GM18511 (cell line): ENCODE measurements at regions not wholly inside any gene's neighbourhood (a gene's known extent, or its start where the extent isn't known, plus 50 kb on each side); places are given as distances from the start of the nearest gene placed in this dataset.
"Not testable (repeated sequence)": the region's sequence is repeated elsewhere in the genome, so short reads cannot be mapped to it uniquely, and the experiment has no call there.

Source experiments
- ATAC-seq: cut with Tn5 transposase; IDR thresholded peaks from one replicate; pipeline ENCODE4 v1.9.1; 2021; ENCODE audit warnings: mild to moderate bottlenecking, moderate library complexity; ENCODE audit not compliant: unreplicated experiment

DNA sequence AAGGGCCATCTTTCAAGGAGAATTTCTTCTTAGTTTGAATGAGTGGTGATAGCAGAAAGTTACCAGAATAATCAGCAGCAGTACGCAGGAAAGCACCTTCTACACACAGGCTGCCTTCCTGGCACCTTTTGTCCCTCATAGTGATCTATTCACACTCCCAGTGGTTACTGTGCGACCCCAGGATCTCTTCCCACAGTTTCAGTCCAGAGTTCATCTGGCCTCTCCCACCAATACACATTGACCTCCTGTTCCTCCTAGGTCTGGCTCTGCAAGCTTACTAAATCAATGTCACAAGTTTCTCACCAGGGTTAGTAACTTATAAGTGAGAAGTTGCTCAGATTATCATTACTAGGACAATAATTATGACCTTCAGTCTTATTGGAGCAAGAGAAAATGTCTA lies 99.1 kb upstream of the PIK3R1 start:
- ATAC-seq: no peak

DNA sequence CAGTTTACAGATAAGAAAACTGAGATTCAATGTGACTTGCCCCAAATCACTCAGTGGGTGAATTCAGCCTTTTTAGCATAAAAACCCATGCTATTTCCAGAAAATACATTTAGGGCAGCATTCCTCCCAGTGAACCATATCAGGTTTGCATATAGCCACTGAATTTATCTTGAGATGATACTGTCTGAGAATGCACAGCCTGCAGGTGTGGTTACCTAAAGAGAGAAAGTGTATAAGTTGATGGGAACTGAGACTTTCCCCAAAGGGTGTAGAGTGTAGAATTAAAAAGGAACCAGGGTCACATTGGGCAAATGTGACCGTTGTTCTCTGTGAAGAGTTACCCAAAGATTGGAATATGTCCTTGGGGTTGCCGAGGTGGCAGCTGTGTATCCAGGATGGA lies 100.0 kb upstream of the PIK3R1 start:
- ATAC-seq: no peak

GRCh38 chr5:68114378-68115040 lies 101.0 kb upstream of the PIK3R1 start:
- no peak for ATAC-seq

DNA sequence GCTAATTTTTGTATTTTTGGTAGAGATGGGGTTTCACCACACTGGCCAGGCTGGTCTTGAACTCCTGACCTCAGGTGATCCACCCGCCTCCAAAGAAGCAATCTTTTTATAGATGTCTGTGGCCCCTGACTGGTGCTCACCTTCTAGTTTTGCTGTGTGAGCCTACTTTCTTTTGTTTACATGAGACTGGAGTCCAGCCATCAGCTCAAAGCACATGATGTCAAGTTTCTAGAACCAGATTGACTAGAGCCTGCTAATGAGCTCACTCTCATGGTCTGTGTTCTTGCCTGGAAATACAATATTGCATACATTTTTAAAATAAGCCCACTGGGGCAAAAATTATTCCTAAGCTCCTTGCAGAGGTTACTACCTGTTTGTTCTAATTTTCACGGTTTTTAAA lies 102.9 kb upstream of the PIK3R1 start:
- no peak for ATAC-seq

DNA sequence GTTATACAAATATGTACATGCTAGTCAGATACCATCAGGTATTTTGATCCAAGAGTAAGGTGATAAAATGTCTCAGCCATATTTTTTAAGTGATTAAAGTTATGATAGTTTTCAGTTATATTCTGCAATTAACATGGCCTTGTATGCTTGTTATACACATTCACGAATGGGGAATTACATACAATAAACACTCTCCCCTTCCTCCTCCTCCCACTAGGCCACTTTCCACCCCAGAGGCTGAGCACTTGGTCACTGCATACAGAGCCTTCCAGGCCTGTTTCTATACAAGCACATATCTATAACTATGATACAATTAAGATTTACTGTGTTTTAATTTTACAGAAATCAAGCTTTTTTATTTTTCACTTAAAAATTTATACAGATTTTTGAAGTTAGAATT lies 104.7 kb upstream of the PIK3R1 start:
- ATAC-seq: no peak

DNA sequence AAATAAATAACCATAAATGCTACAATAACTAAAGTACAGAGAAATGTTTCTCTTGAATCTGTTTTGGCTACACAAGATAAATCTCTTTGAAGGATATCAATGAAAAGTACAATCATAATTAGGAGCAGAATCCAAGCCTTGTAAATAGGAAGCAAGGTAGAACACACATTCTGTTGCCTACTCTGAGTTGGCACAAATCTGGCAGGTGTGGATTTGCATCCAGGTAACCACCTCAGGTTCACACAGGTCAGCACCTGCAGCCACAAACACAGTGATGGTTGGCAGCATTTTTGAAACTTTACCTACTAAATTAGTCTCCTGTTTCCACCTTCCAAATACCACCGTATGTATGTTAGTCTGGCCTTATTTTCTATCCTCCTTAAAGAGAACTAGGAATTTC lies 105.3 kb upstream of the PIK3R1 start:
- no peak for ATAC-seq

DNA sequence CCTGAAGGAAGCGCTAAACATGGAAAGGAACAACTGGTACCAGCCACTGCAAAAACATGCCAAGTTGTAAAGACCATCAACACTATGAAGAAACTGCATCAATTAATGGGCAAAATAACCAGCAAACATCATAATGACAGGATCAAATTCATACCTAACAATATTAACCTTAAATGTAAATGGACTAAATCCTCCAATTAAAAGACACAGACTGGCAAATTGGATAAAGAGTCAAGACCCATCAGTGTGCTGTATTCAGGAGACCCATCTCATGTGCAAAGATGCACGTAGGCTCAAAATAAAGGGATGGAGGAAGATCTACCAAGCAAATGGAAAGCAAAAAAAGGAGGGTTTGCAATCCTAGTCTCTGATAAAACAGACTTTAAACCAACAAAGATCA lies 111.3 kb upstream of the PIK3R1 start:
- ATAC-seq: not testable (repeated sequence)

- ATAC-seq: not testable (repeated sequence)
These were observed 112.3 kb upstream of the PIK3R1 start for GRCh38 chr5:68103297-68103696.

- no peak for ATAC-seq
These were observed 116.2 kb upstream of the PIK3R1 start for GRCh38 chr5:68099327-68099726.

DNA sequence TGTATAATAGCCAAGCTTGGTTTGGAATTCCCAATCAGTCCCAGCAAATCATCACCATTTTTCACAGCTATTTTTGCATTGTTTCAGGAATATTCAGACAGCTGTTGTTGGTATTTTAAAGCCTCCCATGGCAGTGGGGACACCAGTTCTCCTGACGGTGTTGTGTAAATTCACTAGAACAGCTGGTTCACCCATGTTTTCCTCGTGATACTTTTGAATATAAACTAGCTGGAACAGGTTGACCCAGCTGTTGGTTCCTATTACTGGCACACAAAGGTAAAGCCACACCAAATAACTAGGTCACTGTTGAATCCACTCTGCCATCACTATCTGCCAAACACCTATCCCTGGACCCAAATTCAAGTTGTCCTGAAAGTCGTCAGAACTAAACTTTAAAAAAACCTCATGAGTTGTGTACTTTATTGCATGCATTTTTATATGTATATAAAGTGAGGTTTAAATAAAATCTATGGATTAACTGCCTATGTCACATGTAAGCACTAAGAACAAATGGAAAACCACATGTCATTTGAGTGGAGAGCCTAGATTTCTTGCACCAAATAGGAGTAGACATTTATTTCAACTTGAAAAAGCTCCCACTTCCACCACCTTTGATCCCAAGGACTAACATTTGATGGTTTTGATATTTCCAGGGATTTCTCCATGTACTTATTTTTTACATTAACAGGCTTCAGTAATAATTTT lies 121.9 kb upstream of the PIK3R1 start:
- no peak for ATAC-seq

DNA sequence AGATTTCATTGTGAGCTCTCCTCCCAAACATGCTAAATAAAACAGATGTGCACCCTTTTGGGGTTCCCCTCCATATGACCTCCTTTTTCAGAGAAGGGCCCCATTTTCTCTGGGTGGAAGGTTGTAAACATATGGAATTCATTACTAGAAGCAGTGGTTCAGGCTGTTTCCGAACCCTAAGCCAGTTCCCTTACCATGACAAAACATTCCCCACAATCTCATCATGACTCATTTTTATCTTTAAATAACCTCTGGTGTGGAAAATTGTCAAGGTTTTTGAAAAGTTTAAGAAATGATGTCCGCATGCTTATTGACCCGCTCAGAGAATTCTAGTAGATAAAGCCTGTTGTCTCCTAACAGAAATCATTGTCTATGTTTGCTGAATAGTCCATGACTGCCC lies 127.3 kb upstream of the PIK3R1 start:
- ATAC-seq: no peak

DNA sequence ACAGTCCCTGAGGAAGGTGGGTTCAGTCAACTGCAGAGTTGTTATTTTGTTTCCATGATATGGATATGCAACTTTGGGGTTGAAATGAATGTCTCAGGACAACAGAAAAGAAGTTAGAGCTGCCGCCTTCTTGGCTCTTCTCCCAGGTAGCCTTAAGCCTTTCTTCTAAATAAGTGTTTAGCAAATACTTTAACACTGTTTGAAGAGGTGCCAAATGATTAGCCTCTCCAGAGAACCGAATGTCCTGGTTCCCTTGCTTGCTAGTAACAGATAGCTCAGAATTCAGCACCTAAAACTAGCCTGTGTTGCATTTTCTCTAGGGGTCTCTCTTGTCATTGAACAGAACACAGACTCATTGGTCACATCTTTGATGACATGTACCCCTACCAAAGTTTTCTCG lies 127.7 kb upstream of the PIK3R1 start:
- no peak for ATAC-seq

- no peak for ATAC-seq
These were observed 128.7 kb upstream of the PIK3R1 start for GRCh38 chr5:68086857-68087256.

GRCh38 chr5:68086439-68086838 lies 129.1 kb upstream of the PIK3R1 start:
- no peak for ATAC-seq

- ATAC-seq: no peak
These were observed 131.2 kb upstream of the PIK3R1 start for GRCh38 chr5:68084396-68084795.

GRCh38 chr5:68080282-68081050 lies 135.1 kb upstream of the PIK3R1 start:
- ATAC-seq: no peak

DNA sequence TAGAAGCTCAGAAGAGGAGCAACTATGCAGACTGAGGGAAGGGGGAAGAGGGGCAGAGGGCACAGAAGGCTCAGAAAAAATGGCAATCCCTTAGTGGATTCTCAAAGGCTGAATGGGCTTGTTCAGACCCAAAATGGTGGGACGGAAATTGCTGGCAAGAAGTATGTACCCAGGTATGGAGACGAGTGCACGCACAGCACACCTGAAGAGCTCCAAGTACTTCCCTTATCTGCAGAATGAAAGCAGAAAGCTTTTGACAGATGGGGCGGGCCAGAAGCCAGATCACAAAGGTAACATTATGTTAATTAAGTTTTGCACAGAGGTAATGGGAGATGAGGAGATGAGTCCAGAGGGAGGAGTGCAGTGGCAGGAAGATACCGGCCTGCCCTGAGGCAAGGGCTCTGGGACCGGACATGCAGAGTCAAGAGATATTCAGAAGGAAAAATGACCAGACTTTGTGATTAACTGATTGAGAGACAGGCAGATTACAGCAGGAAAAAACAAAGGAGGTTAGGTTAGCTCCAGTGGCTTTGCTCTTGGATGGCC lies 138.1 kb upstream of the PIK3R1 start:
- no peak for ATAC-seq

DNA sequence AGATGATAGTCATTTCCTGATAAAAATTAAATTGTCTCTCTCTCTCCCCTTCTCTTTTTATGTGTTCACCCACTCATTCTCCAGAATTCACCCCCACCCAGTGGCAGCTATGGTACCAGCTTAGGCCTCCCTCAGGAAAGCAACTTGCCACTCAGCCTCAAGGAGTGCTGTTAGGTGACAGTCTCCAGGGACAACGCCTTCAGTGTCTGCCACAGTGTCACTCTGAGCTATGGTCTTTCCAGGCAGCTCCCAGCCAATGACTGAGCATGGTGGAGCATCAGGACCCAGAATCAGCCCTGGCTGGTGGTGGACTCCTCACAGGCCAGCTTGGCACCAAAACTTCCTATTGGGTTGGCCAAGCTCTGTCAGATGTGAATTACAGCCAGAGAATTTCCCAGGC lies 140.9 kb upstream of the PIK3R1 start:
- no peak for ATAC-seq

DNA sequence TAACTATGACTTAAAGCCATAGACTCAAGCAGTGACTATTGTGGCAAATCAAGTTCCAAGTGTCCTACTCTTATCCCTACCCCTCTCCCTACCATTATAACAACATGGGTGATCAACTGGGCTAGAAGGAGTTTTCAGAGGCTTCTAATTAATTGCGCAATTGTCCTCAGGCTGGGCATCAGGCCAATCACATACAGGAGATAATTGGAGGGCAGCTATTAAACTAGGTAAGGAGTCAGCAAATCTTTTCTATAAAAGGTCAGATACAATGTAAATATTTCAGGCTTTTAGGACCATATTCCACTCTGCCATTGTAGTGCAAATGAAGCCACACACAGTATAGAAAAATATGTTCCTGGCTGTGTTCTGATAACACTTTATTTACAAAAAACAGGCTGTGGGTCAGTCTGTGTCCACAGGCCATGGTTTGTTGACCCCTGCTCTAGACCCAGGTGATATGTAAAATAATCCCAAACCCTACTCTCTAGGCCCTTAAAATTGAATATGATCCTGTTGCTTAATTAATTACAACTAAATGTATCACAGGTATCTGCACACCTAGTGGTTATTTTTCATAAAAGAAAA lies 141.4 kb upstream of the PIK3R1 start:
- ATAC-seq: no peak

DNA sequence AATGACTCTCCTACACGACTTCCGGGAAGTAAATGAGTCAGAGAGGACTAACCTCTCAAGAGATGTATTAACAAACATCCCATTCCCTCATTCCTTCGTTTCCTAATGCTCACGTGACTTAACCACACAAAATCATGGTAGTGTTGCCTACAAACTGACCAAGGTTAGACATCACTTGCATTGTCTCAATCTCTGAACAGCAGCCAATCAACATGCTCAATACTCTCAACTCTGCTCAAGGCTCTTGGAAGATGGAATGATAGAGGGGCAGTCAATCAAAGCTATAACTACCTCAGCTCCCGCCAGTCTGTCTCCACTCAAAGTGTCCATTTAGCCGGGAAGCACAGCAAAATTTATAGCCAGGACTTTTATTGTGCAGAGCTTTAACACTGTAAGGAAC lies 143.8 kb upstream of the PIK3R1 start:
- ATAC-seq: no peak

- ATAC-seq: no peak
These were observed 144.3 kb upstream of the PIK3R1 start for GRCh38 chr5:68071282-68071632.
